GM18505 (cell line): ENCODE measurements at regions not wholly inside any gene's neighbourhood (a gene's known extent, or its start where the extent isn't known, plus 50 kb on each side); places are given as distances from the start of the nearest gene placed in this dataset.
A peak's percentile ranks its signal among the peaks of the same experiment; 100 is the strongest.

ENCODE experiments used
- ATAC-seq: cut with Tn5 transposase; IDR thresholded peaks from one replicate; pipeline ENCODE4 v1.9.1; 2021; ENCODE audit not compliant: unreplicated experiment
- POLR2A ChIP-seq: IDR thresholded peaks from 4 replicates; pipeline ENCODE4 v1.6.1; 2011; ENCODE audit warnings: borderline replicate concordance; ENCODE audit not compliant: insufficient read depth, insufficient read length; ENCODE audit errors: extremely low read depth

- no peak for TF ChIP-seq POLR2A
- ATAC-seq, result no peak
Observed at GRCh38 chr2:161103451-161103831, 56.8 kb upstream of the TANK start.

- no peak for TF ChIP-seq POLR2A
- ATAC-seq, result peak; percentile 86
Observed at GRCh38 chr2:161104054-161104553, 56.1 kb upstream of the TANK start.

- no peak for TF ChIP-seq POLR2A
- ATAC-seq, result no peak
Observed at GRCh38 chr2:161107265-161107664, 53.0 kb upstream of the TANK start.
